ENCODE measurements at regions not wholly inside any gene's neighbourhood (a gene's known extent, or its start where the extent isn't known, plus 50 kb on each side); places are given as distances from the start of the nearest gene placed in this dataset.

DNA sequence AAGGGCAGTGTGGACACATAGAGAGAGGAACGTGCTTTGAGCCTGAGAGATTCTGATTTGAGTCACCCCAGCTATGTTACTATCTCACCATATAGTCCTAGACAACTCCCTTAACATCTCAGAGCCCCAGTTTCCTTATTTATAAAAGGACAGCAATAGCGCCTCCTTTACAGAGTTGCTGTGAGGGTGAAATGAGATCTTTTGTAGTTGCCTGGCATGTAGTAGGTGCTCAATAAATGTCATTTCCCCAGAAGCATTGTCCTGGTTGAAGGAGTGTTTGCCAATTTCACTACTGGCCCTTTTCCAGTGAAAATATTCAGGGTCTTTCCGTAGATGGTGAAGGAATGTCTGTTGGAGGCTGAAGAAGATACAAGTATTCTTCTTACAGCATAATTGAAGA lies 51.3 kb upstream of the FAM180A start:
- TF ChIP-seq, protein P1, sequence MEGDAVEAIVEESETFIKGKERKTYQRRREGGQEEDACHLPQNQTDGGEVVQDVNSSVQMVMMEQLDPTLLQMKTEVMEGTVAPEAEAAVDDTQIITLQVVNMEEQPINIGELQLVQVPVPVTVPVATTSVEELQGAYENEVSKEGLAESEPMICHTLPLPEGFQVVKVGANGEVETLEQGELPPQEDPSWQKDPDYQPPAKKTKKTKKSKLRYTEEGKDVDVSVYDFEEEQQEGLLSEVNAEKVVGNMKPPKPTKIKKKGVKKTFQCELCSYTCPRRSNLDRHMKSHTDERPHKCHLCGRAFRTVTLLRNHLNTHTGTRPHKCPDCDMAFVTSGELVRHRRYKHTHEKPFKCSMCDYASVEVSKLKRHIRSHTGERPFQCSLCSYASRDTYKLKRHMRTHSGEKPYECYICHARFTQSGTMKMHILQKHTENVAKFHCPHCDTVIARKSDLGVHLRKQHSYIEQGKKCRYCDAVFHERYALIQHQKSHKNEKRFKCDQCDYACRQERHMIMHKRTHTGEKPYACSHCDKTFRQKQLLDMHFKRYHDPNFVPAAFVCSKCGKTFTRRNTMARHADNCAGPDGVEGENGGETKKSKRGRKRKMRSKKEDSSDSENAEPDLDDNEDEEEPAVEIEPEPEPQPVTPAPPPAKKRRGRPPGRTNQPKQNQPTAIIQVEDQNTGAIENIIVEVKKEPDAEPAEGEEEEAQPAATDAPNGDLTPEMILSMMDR (IDR thresholded peaks at IDR 0.05; ENCODE audit: low read depth, low read length) = no peak; the same call in 1 of the 2 replicates
- no peak for DNase-seq (ENCODE audit: extremely low read depth, low read depth)
